Esophagus squamous epithelium (tissue), 5 donors: ENCODE measurements at regions not wholly inside any gene's neighbourhood (a gene's known extent, or its start where the extent isn't known, plus 50 kb on each side); places are given as distances from the start of the nearest gene placed in this dataset.

Source experiments
- DNase-seq: peaks from one replicate; lab custom pipeline; 2025; lab: John Stamatoyannopoulos, UW
- H3K27ac ChIP-seq, 4 donors: fragments of 200-600 bp; sonication (generic); one replicate each; pipeline ENCODE4 v1.5.1; 2016 to 2019; ENCODE audit warnings: mild to moderate bottlenecking in 1 of 4
- H3K27me3 ChIP-seq, 4 donors: fragments of 200-600 bp; sonication (generic); 1 replicate in 3 of 4; 2 replicates in 1 of 4; pipeline versions ENCODE4 v1.5.1 to v1.6.0; 2017 to 2021; ENCODE audit warnings: antibody characterized with exemption in 1 of 4
- H3K36me3 ChIP-seq, 3 donors: fragments of 200-600 bp; sonication (generic); one replicate each; pipeline ENCODE4 v1.5.1; 2016 to 2019
- H3K4me1 ChIP-seq, 3 donors: fragments of 200-600 bp; sonication (generic); one replicate each; pipeline ENCODE4 v1.5.1; 2017 to 2019
- H3K4me3 ChIP-seq, 4 donors: fragments of 200-600 bp; sonication (generic); 1 replicate in 3 of 4; 2 replicates in 1 of 4; pipeline ENCODE4 v1.5.1; 2016 to 2019; ENCODE audit warnings: mild to moderate bottlenecking in 2 of 4, moderate library complexity in 1 of 4
- H3K9me3 ChIP-seq, 3 donors: fragments of 200-600 bp; sonication (generic); one replicate each; pipeline ENCODE4 v1.5.1; 2016 to 2019
- POLR2A ChIP-seq, 4 donors: fragments of 450-650 bp; IDR thresholded peaks; one replicate each; pipeline ENCODE4 v1.6.1; 2017; ENCODE audit warnings: antibody characterized with exemption in 4 of 4, mild to moderate bottlenecking in 4 of 4, moderate library complexity in 3 of 4
- WGBS, 2 donors: methylation state at CpG; one replicate each; pipeline ENCODE4 v1.1.5; 2018; 5-methylcytosine and 5-hydroxymethylcytosine counted together
- intact Hi-C: fragments of 100-400 bp; cut with DNase I; formaldehyde crosslinking; loops from one replicate; pipeline ENCODE4 v1.15.0; 2022
- TF ChIP-seq, protein P1 (sequence below), 6 experiments: fragments of 450-650 bp in 4 of 6; fragments of 200-600 bp in 2 of 6; sonication (generic) in 2 of 6; IDR thresholded peaks; one replicate each; pipeline ENCODE4 v1.5.1; 2016 to 2019; ENCODE audit warnings: antibody characterized with exemption in 6 of 6, mild to moderate bottlenecking in 4 of 6, moderate library complexity in 4 of 6
- donor health status: DM: yes; HTN: yes; CAD: no.

DNA sequence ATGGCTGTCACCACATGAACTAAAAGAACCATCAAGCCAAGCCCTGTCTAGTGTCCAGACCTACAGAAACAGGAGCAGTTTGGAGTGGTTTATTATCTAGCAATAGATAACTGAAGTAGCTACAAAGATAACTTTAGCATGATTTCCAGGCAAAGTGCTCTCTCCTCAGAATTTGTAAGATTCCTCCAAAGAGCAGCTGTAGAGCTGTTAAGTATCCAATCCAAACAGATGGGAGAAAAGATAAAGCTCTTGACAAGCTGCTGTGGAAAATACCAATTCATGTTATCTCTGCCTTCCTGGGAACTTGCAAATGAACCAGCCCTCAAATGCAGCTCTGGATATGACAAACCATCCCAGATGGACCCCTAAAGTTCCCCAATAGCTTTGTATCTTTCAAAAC, 78.9 kb upstream of the RESF1 start:
- no peaks in the 10 kb centered on the region for H3K36me3 ChIP-seq
- H3K4me1 ChIP-seq, result peaks cover 0 to 4% (median 0%) of the 10 kb centered on the region in 3 donors
- peaks cover 0 to 3% (median 0%) of the 10 kb centered on the region in 3 donors for H3K9me3 ChIP-seq
- no peak overlapping the region for H3K27ac ChIP-seq
- no peaks in the 10 kb centered on the region for H3K27me3 ChIP-seq
- TF ChIP-seq, protein P1, sequence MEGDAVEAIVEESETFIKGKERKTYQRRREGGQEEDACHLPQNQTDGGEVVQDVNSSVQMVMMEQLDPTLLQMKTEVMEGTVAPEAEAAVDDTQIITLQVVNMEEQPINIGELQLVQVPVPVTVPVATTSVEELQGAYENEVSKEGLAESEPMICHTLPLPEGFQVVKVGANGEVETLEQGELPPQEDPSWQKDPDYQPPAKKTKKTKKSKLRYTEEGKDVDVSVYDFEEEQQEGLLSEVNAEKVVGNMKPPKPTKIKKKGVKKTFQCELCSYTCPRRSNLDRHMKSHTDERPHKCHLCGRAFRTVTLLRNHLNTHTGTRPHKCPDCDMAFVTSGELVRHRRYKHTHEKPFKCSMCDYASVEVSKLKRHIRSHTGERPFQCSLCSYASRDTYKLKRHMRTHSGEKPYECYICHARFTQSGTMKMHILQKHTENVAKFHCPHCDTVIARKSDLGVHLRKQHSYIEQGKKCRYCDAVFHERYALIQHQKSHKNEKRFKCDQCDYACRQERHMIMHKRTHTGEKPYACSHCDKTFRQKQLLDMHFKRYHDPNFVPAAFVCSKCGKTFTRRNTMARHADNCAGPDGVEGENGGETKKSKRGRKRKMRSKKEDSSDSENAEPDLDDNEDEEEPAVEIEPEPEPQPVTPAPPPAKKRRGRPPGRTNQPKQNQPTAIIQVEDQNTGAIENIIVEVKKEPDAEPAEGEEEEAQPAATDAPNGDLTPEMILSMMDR (IDR thresholded peaks at IDR 0.05), result no peak
- no peak for TF ChIP-seq POLR2A (IDR thresholded peaks at IDR 0.05)
- no peak for DNase-seq
- intact Hi-C loops, result no loop called here
- no peak overlapping the region for H3K4me3 ChIP-seq

DNA sequence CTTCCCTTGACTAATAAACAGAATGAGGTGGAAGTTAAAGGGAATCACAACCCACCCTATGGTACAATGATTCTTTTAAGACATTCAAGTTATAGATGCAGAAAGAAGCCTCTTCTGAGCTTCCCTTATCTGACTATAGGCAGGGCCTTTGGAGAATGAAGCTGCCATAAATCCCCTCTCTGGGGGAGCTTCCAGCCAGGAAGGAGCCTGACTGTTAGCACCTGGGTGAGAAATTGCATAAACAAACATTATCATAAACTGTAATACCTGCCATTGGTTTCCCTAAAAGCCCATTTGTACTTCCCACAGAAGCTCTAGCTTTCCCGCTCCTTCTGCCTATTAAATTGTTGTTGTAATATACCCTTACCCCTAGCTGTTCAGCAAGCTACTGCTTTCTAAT, 81.3 kb upstream of the RESF1 start:
- Histone ChIP-seq H3K36me3 (no peaks in the 10 kb centered on the region), H3K27me3 (no peaks in the 10 kb centered on the region), H3K4me3 (no peak overlapping the region), H3K9me3 (peaks cover 0 to 3% (median 0%) of the 10 kb centered on the region in 3 donors), H3K27ac (no peak overlapping the region), H3K4me1 (peaks cover 0 to 12% (median 0%) of the 10 kb centered on the region in 3 donors)
- 95% methylated on average over 1 of the region's 1 CpG for WGBS, 2 donors
- intact Hi-C loops, result no loop called here
- TF ChIP-seq, protein P1 (IDR thresholded peaks at IDR 0.05), result no peak
- TF ChIP-seq POLR2A (IDR thresholded peaks at IDR 0.05), result no peak
- no peak for DNase-seq

DNA sequence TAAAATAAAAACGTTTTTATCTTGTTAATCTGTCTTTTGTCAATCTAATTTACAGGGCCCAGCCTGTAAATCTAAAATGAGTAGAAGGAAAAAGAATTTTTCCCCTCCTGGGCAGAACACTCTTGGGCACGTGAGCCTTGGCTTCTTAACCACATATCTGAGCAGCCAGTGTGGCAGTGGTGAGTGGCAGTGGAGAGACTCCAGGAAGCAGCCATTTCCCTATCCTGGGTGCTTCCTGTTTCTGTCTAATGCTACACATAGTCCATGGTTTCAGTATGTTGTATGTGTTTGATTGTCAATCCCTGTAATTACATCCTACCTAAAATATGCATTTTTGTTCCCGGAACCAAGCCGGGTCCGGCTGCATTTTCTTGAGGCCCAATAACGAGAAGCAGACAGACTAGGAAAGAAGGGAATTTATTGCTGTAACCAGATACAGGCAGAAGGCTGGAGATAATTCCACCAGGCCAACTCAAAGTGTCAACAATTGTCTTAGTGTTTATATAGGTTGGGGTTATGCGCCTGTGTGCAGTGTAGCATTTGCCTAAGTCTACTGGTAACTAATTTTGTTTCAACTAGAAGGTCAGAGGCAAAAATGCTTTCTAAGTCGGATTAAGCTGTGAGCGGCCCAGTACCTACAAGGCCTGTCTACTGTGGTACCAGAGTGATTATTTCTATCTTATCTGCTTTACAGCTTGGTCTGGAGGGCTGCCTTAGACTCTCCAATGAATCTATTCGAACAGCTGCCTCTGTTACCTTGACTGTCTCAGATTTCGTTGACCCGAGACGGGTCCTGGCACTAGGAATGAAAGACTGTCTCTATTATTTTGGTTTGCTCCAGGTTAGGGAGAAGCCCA, 82.4 kb upstream of the RESF1 start:
- Histone ChIP-seq H3K4me1 (peaks cover 0 to 12% (median 0%) of the 10 kb centered on the region in 3 donors), H3K27me3 (no peaks in the 10 kb centered on the region), H3K36me3 (no peaks in the 10 kb centered on the region), H3K4me3 (no peak overlapping the region), H3K9me3 (no peaks in the 10 kb centered on the region), H3K27ac (no peak overlapping the region)
- no peak for TF ChIP-seq POLR2A (IDR thresholded peaks at IDR 0.05)
- TF ChIP-seq, protein P1 (IDR thresholded peaks at IDR 0.05), result no peak
- DNase-seq, result no peak
- WGBS, 2 donors, result 58 to 78% methylated on average over 10 of the region's 13 CpGs
- intact Hi-C loops, result no loop called here

DNA sequence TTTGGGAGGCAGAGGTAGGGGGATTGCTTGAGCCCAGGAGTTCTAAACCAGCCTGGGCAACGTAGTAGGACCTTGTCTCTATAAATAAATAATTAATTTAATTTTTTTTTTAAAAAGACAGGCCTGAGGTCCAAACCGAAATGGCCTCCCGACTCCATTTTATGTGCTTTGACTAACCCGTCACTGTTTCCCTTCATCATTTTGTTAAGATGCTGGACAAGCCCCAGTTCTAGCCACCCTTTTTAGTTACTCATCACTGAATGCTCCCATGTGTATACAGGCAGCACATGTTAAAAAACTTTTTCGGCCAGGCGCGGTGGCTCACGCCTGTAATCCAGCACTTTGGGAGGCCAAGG, 83.6 kb upstream of the RESF1 start:
- H3K4me3 ChIP-seq, result no peak overlapping the region
- H3K27ac ChIP-seq, result peak overlapping the region in 2 of 4 donors; percentile 64 to 65
- WGBS, 2 donors, result 60 to 87% methylated on average over 4 to 8 of the region's 8 CpGs
- TF ChIP-seq, protein P1 (IDR thresholded peaks at IDR 0.05), result no peak
- TF ChIP-seq POLR2A (IDR thresholded peaks at IDR 0.05), result no peak
- H3K36me3 ChIP-seq, result no peaks in the 10 kb centered on the region
- no peaks in the 10 kb centered on the region for H3K27me3 ChIP-seq
- no peak for DNase-seq
- H3K9me3 ChIP-seq, result no peaks in the 10 kb centered on the region
- intact Hi-C loops, result no loop called here
- H3K4me1 ChIP-seq, result peaks cover 0 to 12% (median 0%) of the 10 kb centered on the region in 3 donors

DNA sequence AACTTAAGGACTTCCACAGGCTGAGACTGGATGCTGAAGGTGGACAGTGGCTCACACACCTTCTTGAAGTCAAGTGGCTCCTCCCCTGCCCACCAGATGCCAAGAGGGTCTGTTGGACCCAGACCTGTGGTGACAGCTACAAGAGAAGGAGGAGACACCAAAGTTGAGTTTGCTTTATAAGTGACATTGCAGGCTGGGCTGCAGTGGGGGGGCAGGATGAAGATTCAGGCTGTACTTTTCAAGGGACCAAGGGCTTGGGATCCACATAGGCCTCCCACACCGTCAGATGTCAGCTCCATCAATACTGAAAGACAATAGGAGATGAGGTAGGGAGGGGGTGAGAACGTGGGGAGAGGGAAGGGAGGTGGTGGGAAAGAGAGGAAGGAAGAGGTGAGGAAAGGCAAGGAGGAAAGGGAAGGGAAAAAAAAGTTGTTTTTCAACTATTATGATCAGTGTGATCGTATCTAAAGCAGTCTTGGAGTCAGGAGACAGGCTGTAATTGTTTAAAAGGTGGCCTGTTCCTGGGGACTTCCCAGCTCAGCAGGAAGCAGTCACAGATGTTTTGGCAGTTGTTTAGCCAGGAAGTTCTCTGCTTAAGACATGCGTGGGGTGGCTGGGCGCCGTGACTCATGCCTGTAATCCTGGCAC, 84.1 kb upstream of the RESF1 start:
- 20 to 27% methylated on average over 6 of the region's 6 CpGs for WGBS, 2 donors
- Histone ChIP-seq H3K4me1 (peaks cover 0 to 12% (median 0%) of the 10 kb centered on the region in 3 donors), H3K27ac (peak overlapping the region; percentile 11 to 74 (median 44)), H3K36me3 (no peaks in the 10 kb centered on the region), H3K9me3 (no peaks in the 10 kb centered on the region), H3K27me3 (no peaks in the 10 kb centered on the region), H3K4me3 (no peak overlapping the region)
- intact Hi-C loops, result no loop called here
- TF ChIP-seq POLR2A (IDR thresholded peaks at IDR 0.05), result no peak
- TF ChIP-seq, protein P1 (IDR thresholded peaks at IDR 0.05), result no peak
- peak; percentile 16 for DNase-seq
